NOMO-1 (cell line): ENCODE measurements at regions not wholly inside any gene's neighbourhood (a gene's known extent, or its start where the extent isn't known, plus 50 kb on each side); places are given as distances from the start of the nearest gene placed in this dataset.
"Not testable (repeated sequence)": the region's sequence is repeated elsewhere in the genome, so short reads cannot be mapped to it uniquely, and the experiment has no call there.

Source experiments
- DNase-seq, 2 experiments: peaks; one replicate each; lab custom pipeline; 2025; ENCODE audit not compliant: unreplicated experiment in 2 of 2; lab: John Stamatoyannopoulos, UW

GRCh38 chr7:20514364-20514763 is 101.1 kb upstream of the ABCB5 start:
- DNase-seq = peak; percentile 2 to 24

- DNase-seq = no peak
These were observed 95.8 kb upstream of the ABCB5 start for GRCh38 chr7:20519645-20520044.

- no peak for DNase-seq
These were observed 94.9 kb upstream of the ABCB5 start for GRCh38 chr7:20520530-20520929.

GRCh38 chr7:20521243-20521642 is 94.2 kb upstream of the ABCB5 start:
- DNase-seq = no peak

- no peak for DNase-seq
These were observed 86.2 kb upstream of the ABCB5 start for GRCh38 chr7:20529260-20529659.

- no peak for DNase-seq
These were observed 82.6 kb upstream of the ABCB5 start for GRCh38 chr7:20532890-20533289.

- no peak for DNase-seq
These were observed 80.9 kb upstream of the ABCB5 start for GRCh38 chr7:20534543-20534942.

- no peak for DNase-seq
These were observed 79.9 kb upstream of the ABCB5 start for GRCh38 chr7:20535541-20535940.

GRCh38 chr7:20539201-20539600 is 76.3 kb upstream of the ABCB5 start:
- peak in 1 of 2 experiments; percentile 0 for DNase-seq

GRCh38 chr7:20541608-20542349 is 73.7 kb upstream of the ABCB5 start:
- DNase-seq = peak; percentile 5 to 9

GRCh38 chr7:20542594-20542993 is 72.9 kb upstream of the ABCB5 start:
- peak in 1 of 2 experiments; percentile 61 for DNase-seq

- DNase-seq = no peak
These were observed 72.0 kb upstream of the ABCB5 start for GRCh38 chr7:20543500-20543899.

GRCh38 chr7:20545016-20545415 is 70.5 kb upstream of the ABCB5 start:
- no peak for DNase-seq

- DNase-seq = not testable (repeated sequence)
These were observed 68.5 kb upstream of the ABCB5 start for GRCh38 chr7:20546958-20547357.

GRCh38 chr7:20554072-20554471 is 61.4 kb upstream of the ABCB5 start:
- DNase-seq = no peak

GRCh38 chr7:20556091-20556490 is 59.4 kb upstream of the ABCB5 start:
- no peak for DNase-seq

- DNase-seq = no peak
These were observed 58.4 kb upstream of the ABCB5 start for GRCh38 chr7:20557116-20557515.

GRCh38 chr7:20558963-20559716 is 56.3 kb upstream of the ABCB5 start:
- DNase-seq = no peak

- no peak for DNase-seq
These were observed 55.6 kb upstream of the ABCB5 start for GRCh38 chr7:20559883-20560282.

GRCh38 chr7:20560325-20561180 is 54.9 kb upstream of the ABCB5 start:
- no peak for DNase-seq

- DNase-seq = no peak
These were observed 54.0 kb upstream of the ABCB5 start for GRCh38 chr7:20561466-20561865.
